ENCODE measurements at regions not wholly inside any gene's neighbourhood (a gene's known extent, or its start where the extent isn't known, plus 50 kb on each side); places are given as distances from the start of the nearest gene placed in this dataset.

GRCh38 chr4:180456928-180457327 is 1786.3 kb upstream of the TENM3 start:
- DNase-seq = peak in 1 of 2 experiments; percentile 5

- no peak for DNase-seq
Observed at GRCh38 chr4:180462116-180462515, 1781.1 kb upstream of the TENM3 start.

DNA sequence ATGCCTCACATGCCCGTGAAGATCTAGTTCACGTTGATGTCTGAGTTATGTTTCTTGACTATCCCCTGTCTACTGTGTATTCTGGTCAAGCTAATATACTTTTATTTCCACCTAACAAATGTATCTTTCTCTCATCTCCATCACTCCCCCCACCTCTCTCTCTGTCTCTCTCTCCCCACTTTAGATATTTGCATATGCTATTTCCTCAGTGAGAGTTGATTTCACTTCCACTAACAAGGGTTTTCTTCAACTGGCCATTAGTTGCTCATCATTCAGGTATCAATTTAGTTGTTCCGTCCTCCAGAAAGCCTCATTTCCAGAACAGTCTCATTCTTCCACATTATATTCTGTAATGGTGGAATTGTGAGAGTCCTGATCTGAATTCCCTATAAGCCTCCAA is 1777.8 kb upstream of the TENM3 start:
- DNase-seq = peak in 1 of 2 experiments; percentile 23

GRCh38 chr4:180483036-180483435 is 1760.2 kb upstream of the TENM3 start:
- DNase-seq = no peak

GRCh38 chr4:180485407-180485806 is 1757.8 kb upstream of the TENM3 start:
- DNase-seq = no peak

DNA sequence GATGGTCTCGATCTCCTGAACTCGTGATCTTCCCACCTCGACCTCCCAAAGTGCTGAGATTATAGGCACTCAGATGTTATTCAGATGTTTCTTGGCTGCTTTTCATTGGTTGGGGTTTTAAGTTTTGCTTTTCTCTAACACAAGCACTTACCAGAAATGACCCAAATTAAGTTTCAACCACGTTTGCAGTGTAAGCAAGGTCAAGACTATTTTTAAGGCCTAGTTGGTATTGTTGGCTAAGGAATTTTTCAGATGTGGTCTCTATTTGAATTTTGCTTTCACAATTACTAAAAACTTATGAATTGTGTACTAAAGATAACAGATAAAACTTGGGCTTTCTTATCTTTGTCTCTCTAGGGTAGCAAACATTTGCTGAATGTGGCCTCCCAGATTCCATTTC is 1756.9 kb upstream of the TENM3 start:
- DNase-seq = no peak

DNA sequence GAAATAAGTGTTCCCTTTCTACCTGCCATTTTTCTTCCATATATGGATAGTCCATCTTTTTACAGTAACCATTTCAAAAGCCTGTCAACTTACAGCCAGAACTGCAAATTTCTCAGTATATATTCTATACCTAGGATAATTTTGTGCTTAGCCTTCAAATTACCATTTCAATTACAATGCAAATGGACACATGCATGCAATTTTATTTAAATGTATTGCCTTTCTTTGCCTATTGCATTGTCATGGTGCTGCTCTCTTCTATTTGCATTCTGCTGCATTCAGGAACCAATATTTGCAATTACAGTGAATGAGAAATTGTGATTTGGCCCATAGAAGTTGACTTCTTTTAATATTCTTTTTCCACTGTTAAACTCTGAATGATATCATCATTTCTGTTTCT is 1753.4 kb upstream of the TENM3 start:
- DNase-seq = no peak

DNA sequence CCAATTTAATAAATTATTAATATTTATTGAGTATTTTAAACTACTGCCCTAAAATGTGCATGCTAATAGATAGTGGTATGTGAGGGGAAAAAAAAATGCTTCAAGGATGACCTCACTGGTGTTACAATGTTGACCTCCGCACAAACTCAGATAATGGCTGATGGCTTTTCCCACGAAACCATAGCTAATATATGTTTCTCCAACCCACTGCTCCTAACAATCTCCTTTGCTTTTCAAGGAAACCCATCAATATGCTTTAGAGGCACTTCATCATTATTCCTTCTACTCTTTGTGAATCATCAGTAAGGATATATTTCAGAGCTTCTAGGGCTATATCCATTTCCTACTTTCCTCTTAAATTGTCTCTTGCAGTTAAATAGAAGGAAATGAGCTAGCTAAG is 1752.0 kb upstream of the TENM3 start:
- DNase-seq = no peak

GRCh38 chr4:180493299-180493698 is 1749.9 kb upstream of the TENM3 start:
- DNase-seq = peak in 1 of 2 experiments; percentile 7

- DNase-seq = no peak
Observed at GRCh38 chr4:180500154-180500553, 1743.0 kb upstream of the TENM3 start.

GRCh38 chr4:180512801-180513475 is 1730.3 kb upstream of the TENM3 start:
- peak; percentile 47 to 56 for DNase-seq

DNA sequence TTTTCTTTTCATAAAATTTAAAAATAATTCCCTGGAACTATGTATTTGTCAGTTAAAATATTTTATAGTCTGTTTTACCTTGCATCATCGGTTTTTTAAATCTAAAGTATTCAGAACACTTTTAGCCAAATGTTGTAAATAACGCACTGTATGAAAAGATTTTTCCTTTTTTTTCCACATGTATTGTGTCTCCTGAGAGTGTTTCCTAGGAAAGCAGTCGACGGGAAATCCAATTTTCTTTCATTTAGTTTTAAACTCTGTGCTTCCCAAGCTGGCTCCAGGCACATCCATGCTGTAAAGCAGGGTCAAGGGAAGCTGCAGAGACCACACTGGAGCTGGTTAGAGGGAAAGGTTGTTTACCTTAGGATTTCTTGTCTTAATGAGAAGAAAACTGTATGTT is 1724.3 kb upstream of the TENM3 start:
- no peak for DNase-seq

DNA sequence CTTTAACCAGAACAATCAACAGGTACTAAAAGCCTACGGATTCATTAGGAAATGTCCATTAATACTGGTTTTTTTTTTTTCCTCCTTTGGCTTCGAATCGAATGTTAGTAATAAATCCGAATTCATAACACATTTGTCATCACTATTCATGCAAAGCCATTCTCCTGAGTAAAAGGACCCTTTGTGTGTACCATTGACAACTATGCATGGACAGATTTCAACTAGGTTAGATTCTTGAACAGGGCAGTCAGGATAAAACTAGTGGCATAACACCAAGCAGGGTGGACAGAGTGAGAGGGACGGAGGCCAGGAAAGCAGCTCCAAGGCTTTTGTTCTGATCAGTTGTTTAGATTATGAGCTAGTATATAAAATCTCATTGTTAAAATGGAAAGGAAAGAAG is 1722.0 kb upstream of the TENM3 start:
- no peak for DNase-seq

GRCh38 chr4:180525523-180526077 is 1717.6 kb upstream of the TENM3 start:
- DNase-seq = no peak

GRCh38 chr4:180528003-180528402 is 1715.2 kb upstream of the TENM3 start:
- DNase-seq = no peak

GRCh38 chr4:180530787-180531186 is 1712.4 kb upstream of the TENM3 start:
- no peak for DNase-seq

GRCh38 chr4:180532691-180533090 is 1710.5 kb upstream of the TENM3 start:
- no peak for DNase-seq

GRCh38 chr4:180538384-180539057 is 1704.7 kb upstream of the TENM3 start:
- DNase-seq = peak in 1 of 2 experiments; percentile 18

- no peak for DNase-seq
Observed at GRCh38 chr4:180539284-180539683, 1703.9 kb upstream of the TENM3 start.

- no peak for DNase-seq
Observed at GRCh38 chr4:180541678-180542077, 1701.5 kb upstream of the TENM3 start.

DNA sequence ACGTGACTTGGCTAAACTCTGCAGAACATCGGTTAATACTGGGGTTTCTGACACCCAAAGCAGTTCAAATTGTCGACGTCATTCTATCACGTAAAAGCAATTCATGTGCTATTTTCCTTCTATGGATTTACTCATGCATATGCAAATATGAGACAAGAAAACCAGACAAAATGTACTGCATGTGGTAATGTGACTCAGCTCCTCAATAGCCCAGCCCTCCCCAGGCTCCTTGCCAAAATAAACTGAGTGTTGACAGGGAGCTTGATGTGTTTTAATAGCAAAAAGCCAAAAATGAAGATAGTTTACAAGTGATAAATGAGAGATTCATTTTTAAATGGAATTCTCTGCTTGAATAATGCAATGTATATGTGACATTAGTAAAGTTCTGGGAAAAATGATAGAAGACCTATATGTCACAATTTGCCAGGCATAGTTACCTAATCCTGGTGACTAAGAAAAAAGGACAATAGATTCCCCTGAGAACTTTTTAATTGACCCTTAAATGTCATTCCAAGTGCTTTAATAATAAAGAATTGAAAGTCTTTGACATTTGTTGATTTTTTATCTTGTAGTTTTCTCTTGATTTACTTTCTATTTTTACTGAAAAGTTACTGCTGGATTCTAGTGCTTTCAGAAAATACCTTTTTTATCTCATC is 1700.6 kb upstream of the TENM3 start:
- DNase-seq = no peak

DNA sequence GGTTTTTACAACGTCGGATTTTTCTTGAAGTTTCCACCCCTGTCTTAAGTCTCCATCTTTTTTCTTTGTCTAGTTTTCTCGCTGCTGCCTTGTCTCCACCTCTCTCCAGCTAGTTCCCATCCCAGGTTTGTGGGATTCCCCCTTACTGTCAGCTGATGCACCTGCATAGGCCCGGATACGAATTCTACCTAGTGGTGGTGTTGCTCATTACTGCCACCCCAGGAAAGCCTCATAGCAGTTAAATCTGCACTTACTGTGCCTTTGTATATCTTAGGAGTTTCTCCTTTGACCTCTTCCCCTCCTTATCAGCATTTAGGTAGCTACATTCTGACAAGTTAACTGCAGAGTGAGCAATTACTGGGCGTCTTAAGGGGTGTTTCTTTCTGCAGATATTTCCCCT is 1693.1 kb upstream of the TENM3 start:
- DNase-seq = no peak

GRCh38 chr4:180557348-180557747 is 1685.9 kb upstream of the TENM3 start:
- no peak for DNase-seq

DNA sequence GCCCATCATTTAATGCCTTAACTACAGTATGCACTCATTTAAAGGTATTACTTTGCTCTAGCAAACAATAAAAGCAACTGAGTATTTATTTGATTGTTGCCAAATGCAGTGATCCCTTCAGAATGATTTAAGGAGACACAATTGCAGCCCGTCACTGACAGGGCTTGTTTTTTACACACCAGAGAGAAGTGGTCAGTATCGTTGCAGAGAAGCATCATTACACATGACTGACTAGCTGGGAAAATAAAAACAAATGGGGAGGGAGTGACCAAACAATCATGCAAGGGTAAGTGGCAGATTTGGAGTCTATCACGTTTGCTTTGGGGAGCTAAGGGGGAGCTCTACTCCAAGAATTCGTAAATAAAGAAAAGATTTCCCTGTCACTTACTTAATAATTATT is 1685.3 kb upstream of the TENM3 start:
- no peak for DNase-seq

All from NCI-H526 (cell line).